Rectal smooth muscle tissue (tissue), 1 donor: ENCODE measurements at regions not wholly inside any gene's neighbourhood (a gene's known extent, or its start where the extent isn't known, plus 50 kb on each side); places are given as distances from the start of the nearest gene placed in this dataset.
A peak's percentile ranks its signal among the peaks of the same experiment; 100 is the strongest.

Experiments
- H3K27ac ChIP-seq: one replicate; pipeline ENCODE4 v1.7.0; 2013; ENCODE audit warnings: low read depth, low read length, inconsistent platforms
- H3K27me3 ChIP-seq: one replicate; pipeline ENCODE4 v1.7.0; 2013; ENCODE audit warnings: low read length; ENCODE audit not compliant: control insufficient read depth, insufficient read depth
- H3K36me3 ChIP-seq: one replicate; pipeline ENCODE4 v1.7.0; 2013; ENCODE audit warnings: low read length; ENCODE audit not compliant: control insufficient read depth, insufficient read depth
- H3K4me1 ChIP-seq: one replicate; pipeline ENCODE4 v1.7.0; 2013; ENCODE audit warnings: low read length; ENCODE audit not compliant: control insufficient read depth, insufficient read depth
- H3K4me3 ChIP-seq: one replicate; pipeline ENCODE4 v1.7.0; 2013; ENCODE audit warnings: low read length
- H3K9ac ChIP-seq: one replicate; pipeline ENCODE4 v1.7.0; 2013; ENCODE audit warnings: low read length

DNA sequence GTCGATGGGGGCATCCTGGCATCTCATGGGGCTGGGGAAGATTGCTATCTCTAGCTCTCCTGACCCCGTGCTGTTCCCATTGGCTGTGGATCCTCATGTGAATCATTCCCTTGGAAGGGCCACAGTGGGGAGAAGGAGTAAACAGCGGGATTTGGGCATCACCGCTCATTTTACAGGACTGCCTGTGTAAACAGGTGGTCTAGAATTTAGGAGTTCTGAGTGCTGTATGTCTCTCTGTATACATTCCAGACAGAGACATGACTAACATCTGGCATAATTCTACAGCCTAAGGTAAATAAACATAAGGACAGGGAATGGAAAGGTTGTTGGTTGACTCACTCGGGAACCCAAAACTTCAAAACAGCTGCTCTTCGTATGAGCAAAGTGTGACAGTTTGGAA is 92.7 kb downstream of the COPS8 start:
- H3K27me3 ChIP-seq: no peaks in the 10 kb centered on the region
- H3K27ac ChIP-seq: no peak overlapping the region
- H3K9ac ChIP-seq: no peak overlapping the region
- H3K36me3 ChIP-seq: no peaks in the 10 kb centered on the region
- no peaks in the 10 kb centered on the region for H3K4me1 ChIP-seq
- H3K4me3 ChIP-seq: no peak overlapping the region

DNA sequence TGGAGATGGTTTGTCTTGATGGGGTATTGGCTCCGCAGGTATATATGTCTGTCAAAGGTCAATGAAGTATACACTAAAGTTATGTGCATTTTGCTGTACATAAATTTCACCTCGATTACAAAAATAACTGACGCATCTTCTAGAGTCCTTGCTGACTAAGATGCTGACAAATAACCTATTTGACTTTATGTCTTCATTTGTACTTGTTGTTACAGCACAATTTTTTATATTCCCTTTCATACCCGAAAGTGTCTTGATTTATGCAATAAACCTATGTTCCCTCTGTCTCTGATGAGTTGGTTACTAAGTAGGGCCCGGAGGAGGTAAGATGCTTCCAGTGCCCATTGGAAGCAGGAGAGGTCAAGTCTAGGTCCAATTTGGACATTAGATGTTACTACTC is 93.5 kb downstream of the COPS8 start:
- H3K36me3 ChIP-seq: no peaks in the 10 kb centered on the region
- H3K27me3 ChIP-seq: no peaks in the 10 kb centered on the region
- H3K4me3 ChIP-seq: no peak overlapping the region
- H3K27ac ChIP-seq: no peak overlapping the region
- no peaks in the 10 kb centered on the region for H3K4me1 ChIP-seq
- H3K9ac ChIP-seq: no peak overlapping the region

DNA sequence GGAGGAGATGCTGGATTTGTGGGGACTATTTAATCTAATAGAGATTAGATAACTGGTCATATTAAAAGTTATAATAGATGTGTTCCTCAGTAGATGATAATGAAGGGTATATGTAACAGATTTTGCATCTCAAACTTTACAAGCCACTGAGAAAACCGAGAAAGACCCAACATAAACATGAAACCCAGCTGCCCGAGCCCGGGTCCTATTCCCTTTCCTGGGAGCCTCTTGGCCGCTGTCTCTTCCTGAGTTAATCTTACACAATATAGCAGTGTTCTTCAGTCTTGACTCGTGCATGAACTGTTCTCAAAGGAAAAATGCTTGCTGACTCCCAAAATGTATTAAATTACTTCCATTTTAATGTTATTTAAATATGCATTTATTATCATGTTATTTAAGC is 94.5 kb downstream of the COPS8 start:
- H3K4me1 ChIP-seq: no peaks in the 10 kb centered on the region
- H3K4me3 ChIP-seq: no peak overlapping the region
- no peak overlapping the region for H3K27ac ChIP-seq
- H3K9ac ChIP-seq: no peak overlapping the region
- no peaks in the 10 kb centered on the region for H3K36me3 ChIP-seq
- H3K27me3 ChIP-seq: no peaks in the 10 kb centered on the region

DNA sequence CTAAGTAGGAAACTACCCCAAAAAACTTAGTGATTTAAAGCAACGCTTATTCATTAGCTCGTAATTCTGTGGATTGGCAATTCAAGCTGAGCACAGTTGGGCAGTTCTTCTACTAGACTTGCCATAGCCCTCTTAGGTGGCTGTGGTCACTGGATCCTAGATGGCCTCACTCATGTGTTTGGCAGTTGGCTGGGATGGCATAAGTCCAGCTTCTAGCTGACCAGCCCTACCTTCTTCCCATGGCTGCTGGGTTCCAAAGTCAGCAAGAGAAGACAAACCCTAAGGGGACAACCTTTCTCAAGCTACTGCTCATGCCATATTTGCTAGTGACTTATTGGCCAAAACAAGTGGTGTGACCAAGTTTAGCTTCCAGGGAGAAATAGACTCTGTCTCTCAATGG is 95.3 kb downstream of the COPS8 start:
- Histone ChIP-seq H3K27me3 (no peaks in the 10 kb centered on the region), H3K36me3 (no peaks in the 10 kb centered on the region), H3K9ac (no peak overlapping the region), H3K4me1 (no peaks in the 10 kb centered on the region), H3K4me3 (no peak overlapping the region), H3K27ac (no peak overlapping the region)

DNA sequence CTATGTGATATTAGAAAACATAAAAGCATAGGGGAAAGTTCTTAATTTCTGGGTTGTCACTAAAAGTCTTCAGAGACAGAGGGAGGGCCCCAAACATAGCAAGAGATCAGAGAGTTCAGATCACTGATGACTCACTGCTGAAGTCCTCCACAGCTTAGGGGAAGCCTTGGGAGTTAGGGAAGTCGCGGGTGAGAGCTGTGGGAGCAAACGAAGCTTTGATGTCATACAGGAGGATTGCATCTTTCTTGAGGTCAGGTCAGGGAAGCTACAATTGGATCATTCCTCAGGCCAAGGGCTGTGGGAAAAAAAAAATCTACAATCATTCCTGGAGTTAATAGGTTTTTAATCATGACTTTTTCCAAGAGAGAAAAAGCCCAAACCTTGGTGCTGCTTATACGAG is 96.2 kb downstream of the COPS8 start:
- Histone ChIP-seq H3K9ac (no peak overlapping the region), H3K4me1 (no peaks in the 10 kb centered on the region), H3K27ac (no peak overlapping the region), H3K27me3 (no peaks in the 10 kb centered on the region), H3K36me3 (no peaks in the 10 kb centered on the region), H3K4me3 (no peak overlapping the region)

DNA sequence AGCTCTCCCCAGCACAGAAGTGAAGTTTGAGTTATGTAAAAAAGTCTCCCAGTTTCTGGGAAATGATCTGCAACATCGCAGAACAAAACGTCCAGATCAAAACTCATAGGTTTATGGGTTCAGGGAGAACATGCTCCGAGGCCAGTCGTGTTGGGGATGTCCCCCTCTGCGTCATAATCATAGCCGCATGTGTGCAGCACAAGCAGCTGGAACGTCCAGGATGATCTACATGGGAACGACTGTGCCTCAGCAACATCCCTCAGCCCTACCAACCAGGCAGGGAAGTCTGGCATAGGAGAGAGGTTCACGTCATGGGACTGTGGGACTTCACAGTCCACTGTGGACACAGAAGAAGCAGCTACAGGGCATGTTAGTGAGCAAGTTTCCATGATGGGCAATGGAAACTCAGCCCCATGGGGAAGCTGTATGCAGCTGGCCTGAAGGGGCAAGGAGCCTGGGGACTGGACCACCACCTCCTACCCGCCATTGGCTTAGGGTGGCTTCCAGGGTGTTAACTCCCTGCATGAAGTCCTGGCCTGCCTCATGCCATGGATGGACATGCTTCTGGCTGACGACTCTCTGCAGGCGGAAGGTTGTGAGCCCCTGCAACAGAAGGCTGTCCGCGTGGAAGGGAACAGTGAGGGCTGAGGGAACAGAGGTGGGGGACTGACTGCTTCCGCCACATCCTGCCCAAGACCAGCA is 96.9 kb downstream of the COPS8 start:
- no peaks in the 10 kb centered on the region for H3K4me1 ChIP-seq
- no peak overlapping the region for H3K27ac ChIP-seq

DNA sequence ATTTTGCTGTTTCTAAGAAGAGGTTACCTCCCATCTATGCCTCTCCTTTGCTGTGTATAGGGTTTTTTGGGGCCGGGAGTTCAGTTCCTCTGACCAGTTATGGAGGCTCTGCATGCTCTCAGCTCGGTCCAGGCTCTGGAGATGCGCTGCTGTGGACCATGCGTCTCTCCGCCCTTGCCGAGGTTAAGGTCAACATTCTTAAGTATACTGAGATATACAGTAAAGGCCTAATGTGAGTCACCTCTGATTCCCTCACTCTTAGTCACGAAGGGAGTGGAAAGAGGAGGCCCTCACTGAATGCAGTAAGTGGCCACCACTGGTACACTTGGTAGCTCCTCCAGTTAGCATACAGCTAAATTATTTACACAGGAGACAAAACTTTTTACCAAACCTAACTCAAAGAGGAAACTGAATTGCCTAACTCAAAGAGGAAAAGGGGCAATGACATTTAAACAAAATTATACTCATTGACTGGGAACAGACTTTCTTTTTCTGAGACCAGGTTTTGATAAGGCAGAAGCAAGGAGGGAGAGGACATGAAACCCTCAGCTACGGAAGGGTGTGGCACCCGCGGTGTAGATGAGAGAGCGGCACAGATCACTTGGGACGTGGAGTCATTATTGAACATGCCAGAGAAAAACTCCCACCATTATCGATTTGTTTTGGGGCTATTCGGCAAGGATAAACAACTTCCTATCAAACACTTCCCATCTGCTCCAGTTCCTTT is 98.7 kb downstream of the COPS8 start:
- Histone ChIP-seq H3K27me3 (no peaks in the 10 kb centered on the region), H3K4me3 (no peak overlapping the region), H3K9ac (no peak overlapping the region), H3K4me1 (no peaks in the 10 kb centered on the region), H3K36me3 (no peaks in the 10 kb centered on the region), H3K27ac (no peak overlapping the region)

More for the DNA sequence above, 96.9 kb downstream of the COPS8 start:
- Histone ChIP-seq H3K9ac (no peak overlapping the region), H3K4me3 (no peak overlapping the region), H3K27me3 (no peaks in the 10 kb centered on the region), H3K36me3 (no peaks in the 10 kb centered on the region)

DNA sequence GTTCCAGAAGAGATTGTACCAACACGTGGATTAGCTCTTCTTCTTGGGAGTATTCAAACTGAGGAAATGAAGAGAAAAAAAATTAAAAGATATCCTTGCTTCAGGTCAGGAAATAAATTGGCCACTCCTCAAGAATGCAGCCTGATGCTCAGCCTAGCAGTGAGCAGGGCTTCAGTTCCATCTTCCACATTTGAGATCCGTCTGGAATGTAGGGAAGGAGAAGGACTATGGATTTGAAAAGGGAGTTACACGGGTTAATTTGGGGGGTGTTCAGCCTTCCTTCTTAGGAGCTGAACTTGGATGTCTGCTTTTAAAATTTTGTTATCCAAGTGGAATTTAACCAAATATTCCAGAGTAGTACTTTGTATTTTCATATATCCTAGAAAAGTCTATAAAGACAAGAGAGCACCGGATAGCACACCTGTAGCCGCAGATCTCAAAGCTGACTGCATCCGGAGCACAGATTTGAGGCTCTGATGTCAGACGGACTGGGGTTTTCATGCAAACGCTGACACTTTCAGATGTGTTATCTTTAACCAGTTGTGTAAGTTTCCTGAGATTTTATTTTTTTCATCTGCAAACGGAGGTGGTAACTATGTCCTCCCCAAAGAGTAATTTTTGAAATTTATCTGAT is 99.3 kb downstream of the COPS8 start:
- H3K27me3 ChIP-seq: no peaks in the 10 kb centered on the region
- no peaks in the 10 kb centered on the region for H3K4me1 ChIP-seq
- H3K27ac ChIP-seq: no peak overlapping the region
- no peak overlapping the region for H3K9ac ChIP-seq
- no peak overlapping the region for H3K4me3 ChIP-seq
- H3K36me3 ChIP-seq: no peaks in the 10 kb centered on the region

DNA sequence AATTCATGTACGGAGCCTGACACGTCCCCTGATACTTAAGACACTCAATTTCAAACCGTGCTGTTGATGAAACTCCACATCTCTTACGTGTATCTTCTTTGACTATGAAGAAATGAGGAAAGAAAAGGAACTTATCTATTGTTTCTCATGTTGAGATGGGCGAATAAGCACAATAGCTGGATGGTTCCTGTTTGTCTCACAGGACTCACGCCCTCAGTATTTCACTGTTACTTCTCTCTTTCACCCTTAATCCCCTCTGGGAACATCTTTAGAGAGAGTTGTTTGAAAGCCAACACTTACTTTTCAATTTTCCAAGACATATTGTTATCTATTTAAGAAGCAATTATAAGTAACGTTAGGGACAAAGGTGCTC is 99.8 kb downstream of the COPS8 start:
- Histone ChIP-seq H3K27ac (no peak overlapping the region), H3K36me3 (no peaks in the 10 kb centered on the region)

DNA sequence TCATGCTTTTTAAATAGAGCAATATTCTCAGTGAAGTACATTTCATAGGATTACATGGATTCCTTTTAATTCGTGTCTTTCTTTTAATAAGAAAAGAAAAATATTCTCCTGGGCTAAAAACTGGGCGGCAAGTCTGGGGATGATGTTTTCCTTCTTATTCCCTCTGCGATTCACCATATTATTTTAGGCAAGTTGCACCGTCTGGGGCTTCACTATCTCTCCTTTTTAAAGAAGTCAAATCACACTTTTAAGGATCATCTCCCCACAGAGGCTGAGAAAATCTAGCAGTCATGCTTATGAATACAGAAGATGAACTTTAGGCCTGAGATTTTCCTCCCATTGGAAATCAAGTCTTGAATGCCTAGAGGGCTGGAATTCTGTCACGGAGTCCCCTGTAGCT is 104.1 kb downstream of the COPS8 start:
- Histone ChIP-seq H3K36me3 (no peaks in the 10 kb centered on the region), H3K4me3 (no peak overlapping the region), H3K27me3 (no peaks in the 10 kb centered on the region), H3K4me1 (peaks cover 8% of the 10 kb centered on the region), H3K9ac (no peak overlapping the region), H3K27ac (no peak overlapping the region)

More for the DNA sequence above, 99.8 kb downstream of the COPS8 start:
- Histone ChIP-seq H3K4me1 (no peaks in the 10 kb centered on the region), H3K4me3 (no peak overlapping the region), H3K27me3 (no peaks in the 10 kb centered on the region), H3K9ac (no peak overlapping the region)

DNA sequence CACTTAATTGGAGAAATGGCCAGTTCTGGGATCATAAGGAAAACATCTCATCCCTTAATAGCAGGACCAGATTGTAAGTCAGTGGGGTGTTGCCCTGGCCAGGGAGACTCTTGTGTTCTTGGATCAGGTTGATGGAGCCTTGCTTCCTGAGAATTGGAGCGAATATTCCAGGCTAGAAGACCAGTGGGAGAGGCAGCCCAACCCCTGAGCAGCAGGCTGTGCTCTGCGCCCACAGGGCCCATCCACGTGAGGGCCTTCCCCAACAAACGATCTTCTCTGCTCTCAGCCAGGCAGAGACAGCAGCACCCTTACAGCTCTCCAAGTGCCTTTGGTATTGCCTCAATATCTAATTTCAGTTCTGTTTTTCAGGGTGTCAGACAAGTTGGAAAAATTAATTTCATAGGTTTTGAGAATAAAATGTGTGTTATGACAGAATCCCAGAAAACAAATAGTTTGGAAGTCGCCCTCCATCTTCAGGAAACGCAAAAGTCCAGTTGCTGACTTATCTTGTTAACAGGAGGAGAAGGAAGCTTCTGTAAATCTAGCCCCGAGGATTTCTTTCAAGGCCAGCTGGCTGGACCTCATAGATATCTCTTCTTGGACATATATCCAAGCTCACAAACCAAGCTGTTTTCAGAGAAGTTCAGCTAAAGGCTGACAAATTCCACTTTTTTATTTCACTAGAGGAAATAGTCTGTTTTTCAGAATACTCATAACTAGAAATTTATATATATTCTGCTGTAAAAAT is 105.5 kb downstream of the COPS8 start:
- H3K9ac ChIP-seq: no peak overlapping the region
- H3K4me1 ChIP-seq: peaks cover 8% of the 10 kb centered on the region
- no peak overlapping the region for H3K4me3 ChIP-seq
- H3K27ac ChIP-seq: peak overlapping the region; percentile 79
- H3K27me3 ChIP-seq: no peaks in the 10 kb centered on the region
- H3K36me3 ChIP-seq: no peaks in the 10 kb centered on the region

DNA sequence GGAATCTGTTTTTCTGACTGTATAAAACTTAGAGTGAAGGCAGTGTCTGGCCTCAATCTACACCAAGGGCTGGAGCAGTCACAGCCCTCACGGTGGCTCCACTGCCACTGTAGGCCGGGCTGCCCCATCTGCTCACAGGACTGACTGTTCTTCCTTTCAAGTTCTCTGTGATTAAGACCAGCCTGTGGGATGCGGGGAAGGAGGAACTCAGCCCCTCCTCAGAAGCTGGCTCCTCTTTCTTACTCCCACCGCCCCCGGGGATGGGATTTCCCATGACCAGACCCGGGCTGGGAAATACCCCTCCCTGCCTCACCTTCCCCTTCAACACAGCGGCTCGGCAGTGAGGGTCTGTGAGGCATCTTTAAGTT is 106.0 kb downstream of the COPS8 start:
- Histone ChIP-seq H3K4me1 (peaks cover 8% of the 10 kb centered on the region), H3K36me3 (no peaks in the 10 kb centered on the region), H3K27ac (peak overlapping the region; percentile 79), H3K9ac (no peak overlapping the region), H3K27me3 (no peaks in the 10 kb centered on the region), H3K4me3 (no peak overlapping the region)
